ENCODE measurements at regions not wholly inside any gene's neighbourhood (a gene's known extent, or its start where the extent isn't known, plus 50 kb on each side); places are given as distances from the start of the nearest gene placed in this dataset.

GRCh38 chr3:43970351-43970750 is 271.3 kb upstream of the TOPAZ1 start:
- H3K27me3 Mint-ChIP-seq (ENCODE audit: low read depth) = peaks cover 23% of the 10 kb centered on the region
- H3K4me3 Mint-ChIP-seq = no peak overlapping the region
- H3K4me1 Mint-ChIP-seq (ENCODE audit: low read depth) = peaks cover 5% of the 10 kb centered on the region
- no peak overlapping the region for H3K27ac Mint-ChIP-seq
- H3K9me3 Mint-ChIP-seq = no peaks in the 10 kb centered on the region
- DNase-seq = no peak
- H3K36me3 Mint-ChIP-seq (ENCODE audit: insufficient read depth in 2 of 2) = peaks cover 1% of the 10 kb centered on the region in 2 donors
- ATAC-seq (replicated peaks in 1 of 2) = no peak

- no peak overlapping the region for H3K4me3 Mint-ChIP-seq
- peaks cover 1% of the 10 kb centered on the region in 2 donors for H3K36me3 Mint-ChIP-seq (ENCODE audit: insufficient read depth in 2 of 2)
- ATAC-seq (replicated peaks in 1 of 2) (no peak), DNase-seq (no peak)
- no peaks in the 10 kb centered on the region for H3K9me3 Mint-ChIP-seq
- peaks cover 23% of the 10 kb centered on the region for H3K27me3 Mint-ChIP-seq (ENCODE audit: low read depth)
- peaks cover 4% of the 10 kb centered on the region for H3K4me1 Mint-ChIP-seq (ENCODE audit: low read depth)
- no peak overlapping the region for H3K27ac Mint-ChIP-seq
Observed at GRCh38 chr3:43970920-43971319, 270.8 kb upstream of the TOPAZ1 start.

GRCh38 chr3:43971486-43971885 is 270.2 kb upstream of the TOPAZ1 start:
- no peak overlapping the region for H3K27ac Mint-ChIP-seq
- H3K36me3 Mint-ChIP-seq (ENCODE audit: insufficient read depth in 2 of 2) = peaks cover 1% of the 10 kb centered on the region in 2 donors
- no peak overlapping the region for H3K4me3 Mint-ChIP-seq
- H3K27me3 Mint-ChIP-seq (ENCODE audit: low read depth) = peaks cover 23% of the 10 kb centered on the region
- no peaks in the 10 kb centered on the region for H3K9me3 Mint-ChIP-seq
- H3K4me1 Mint-ChIP-seq (ENCODE audit: low read depth) = no peaks in the 10 kb centered on the region
- DNase-seq = no peak
- no peak for ATAC-seq (replicated peaks in 1 of 2)

- Mint-ChIP-seq H3K27me3 (ENCODE audit: low read depth) (peaks cover 52% of the 10 kb centered on the region), H3K9me3 (no peaks in the 10 kb centered on the region), H3K27ac (no peak overlapping the region), H3K4me3 (no peak overlapping the region), H3K4me1 (ENCODE audit: low read depth) (no peaks in the 10 kb centered on the region), H3K36me3 (ENCODE audit: insufficient read depth in 2 of 2) (peaks cover 0 to 3% of the 10 kb centered on the region in 2 donors)
- no peak for ATAC-seq (replicated peaks in 1 of 2)
- no peak for DNase-seq
Observed at GRCh38 chr3:43978708-43979107, 263.0 kb upstream of the TOPAZ1 start.

GRCh38 chr3:43979645-43980044 is 262.0 kb upstream of the TOPAZ1 start:
- Mint-ChIP-seq H3K27ac (no peak overlapping the region), H3K27me3 (ENCODE audit: low read depth) (peaks cover 57% of the 10 kb centered on the region), H3K36me3 (ENCODE audit: insufficient read depth in 2 of 2) (peaks cover 0 to 5% of the 10 kb centered on the region in 2 donors), H3K9me3 (peaks cover 0 to 2% of the 10 kb centered on the region in 2 donors), H3K4me3 (no peak overlapping the region), H3K4me1 (ENCODE audit: low read depth) (no peaks in the 10 kb centered on the region)
- ATAC-seq (replicated peaks in 1 of 2) (no peak), DNase-seq (no peak)

GRCh38 chr3:43994657-43995546 is 246.8 kb upstream of the TOPAZ1 start:
- peaks cover 85% of the 10 kb centered on the region for H3K27me3 Mint-ChIP-seq (ENCODE audit: low read depth)
- ATAC-seq (replicated peaks in 1 of 2) (peak; percentile 52 to 57), DNase-seq (peak; percentile 34 to 43)
- peaks cover 1 to 8% of the 10 kb centered on the region in 2 donors for H3K9me3 Mint-ChIP-seq
- H3K4me1 Mint-ChIP-seq (ENCODE audit: low read depth) = peaks cover 38% of the 10 kb centered on the region
- H3K4me3 Mint-ChIP-seq = peak overlapping the region; percentile 90 to 94
- no peak overlapping the region for H3K27ac Mint-ChIP-seq
- peaks cover 8 to 10% of the 10 kb centered on the region in 2 donors for H3K36me3 Mint-ChIP-seq (ENCODE audit: insufficient read depth in 2 of 2)

GRCh38 chr3:43995547-43996378 is 245.9 kb upstream of the TOPAZ1 start:
- Mint-ChIP-seq H3K27me3 (ENCODE audit: low read depth) (peaks cover 86% of the 10 kb centered on the region), H3K27ac (no peak overlapping the region), H3K36me3 (ENCODE audit: insufficient read depth in 2 of 2) (peaks cover 5 to 10% of the 10 kb centered on the region in 2 donors), H3K9me3 (peaks cover 1 to 4% of the 10 kb centered on the region in 2 donors), H3K4me3 (peak overlapping the region; percentile 90 to 94), H3K4me1 (ENCODE audit: low read depth) (peaks cover 38% of the 10 kb centered on the region)
- ATAC-seq (replicated peaks in 1 of 2) (peak; percentile 2 to 18), DNase-seq (peak in 1 of 2 donors; percentile 23)

GRCh38 chr3:43996379-43997301 is 245.0 kb upstream of the TOPAZ1 start:
- Mint-ChIP-seq H3K4me3 (peak overlapping the region; percentile 90 to 94), H3K36me3 (ENCODE audit: insufficient read depth in 2 of 2) (peaks cover 3 to 8% of the 10 kb centered on the region in 2 donors), H3K9me3 (peaks cover 0 to under 1% of the 10 kb centered on the region in 2 donors), H3K27ac (peak overlapping the region; percentile 50), H3K27me3 (ENCODE audit: low read depth) (peaks cover 86% of the 10 kb centered on the region), H3K4me1 (ENCODE audit: low read depth) (peaks cover 38% of the 10 kb centered on the region)
- ATAC-seq (replicated peaks in 1 of 2) (peak; percentile 44 to 50), DNase-seq (peak; percentile 45 to 47)

- DNase-seq (no peak), ATAC-seq (replicated peaks in 1 of 2) (no peak)
- peaks cover 86% of the 10 kb centered on the region for H3K27me3 Mint-ChIP-seq (ENCODE audit: low read depth)
- peak overlapping the region; percentile 90 to 94 for H3K4me3 Mint-ChIP-seq
- H3K27ac Mint-ChIP-seq = no peak overlapping the region
- H3K36me3 Mint-ChIP-seq (ENCODE audit: insufficient read depth in 2 of 2) = peaks cover 3 to 5% of the 10 kb centered on the region in 2 donors
- H3K4me1 Mint-ChIP-seq (ENCODE audit: low read depth) = peaks cover 38% of the 10 kb centered on the region
- no peaks in the 10 kb centered on the region for H3K9me3 Mint-ChIP-seq
Observed at GRCh38 chr3:43997316-43997715, 244.4 kb upstream of the TOPAZ1 start.

- DNase-seq (peak in 1 of 2 donors; percentile 18), ATAC-seq (replicated peaks in 1 of 2) (no peak)
- Mint-ChIP-seq H3K4me1 (ENCODE audit: low read depth) (peaks cover 38% of the 10 kb centered on the region), H3K4me3 (peak overlapping the region; percentile 81 to 94), H3K9me3 (no peaks in the 10 kb centered on the region), H3K27ac (no peak overlapping the region), H3K27me3 (ENCODE audit: low read depth) (peaks cover 90% of the 10 kb centered on the region), H3K36me3 (ENCODE audit: insufficient read depth in 2 of 2) (peaks cover 3% of the 10 kb centered on the region in 2 donors)
Observed at GRCh38 chr3:43997788-43998369, 243.8 kb upstream of the TOPAZ1 start.

- Mint-ChIP-seq H3K4me1 (ENCODE audit: low read depth) (peaks cover 38% of the 10 kb centered on the region), H3K27ac (no peak overlapping the region)
Observed at GRCh38 chr3:43998370-43998835, 243.3 kb upstream of the TOPAZ1 start.

More at GRCh38 chr3:43998370-43998835, 243.3 kb upstream of the TOPAZ1 start:
- ATAC-seq (replicated peaks in 1 of 2) (peak; percentile 32 to 36), DNase-seq (no peak)
- Mint-ChIP-seq H3K4me3 (peak overlapping the region; percentile 81 to 94), H3K9me3 (no peaks in the 10 kb centered on the region), H3K27me3 (ENCODE audit: low read depth) (peaks cover 90% of the 10 kb centered on the region), H3K36me3 (ENCODE audit: insufficient read depth in 2 of 2) (peaks cover 3% of the 10 kb centered on the region in 2 donors)

Data from activated T-cell treated with anti-CD3 and anti-CD28 coated beads, Interleukin-2, amount 50 U/mL, for 72 hours (primary cell).